ENCODE measurements at regions not wholly inside any gene's neighbourhood (a gene's known extent, or its start where the extent isn't known, plus 50 kb on each side); places are given as distances from the start of the nearest gene placed in this dataset.

DNA sequence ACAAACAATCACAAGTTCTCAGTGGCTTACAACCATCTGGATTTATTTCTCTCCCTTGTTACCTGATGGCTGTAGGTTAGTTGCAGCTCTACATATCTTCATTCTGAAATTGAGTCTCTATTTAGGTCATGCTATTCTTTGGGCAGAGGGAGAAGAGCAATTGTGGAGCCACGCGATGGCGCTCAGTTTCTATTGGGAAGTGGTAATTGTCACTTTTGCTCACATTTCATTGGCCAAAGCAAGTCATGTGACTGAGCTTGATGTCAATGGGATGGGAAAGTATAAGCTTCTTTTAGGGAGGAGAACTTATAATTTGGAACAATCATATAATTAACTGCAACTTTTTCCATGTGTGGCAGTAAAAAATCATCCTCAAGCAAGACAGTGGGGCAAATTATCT lies 166.5 kb downstream of the LMO4 start:
- no peak for TF ChIP-seq CTCF (IDR thresholded peaks at IDR 0.05; ENCODE audit: insufficient read depth, low read depth, low read length)
- POLR2A ChIA-PET, result no interaction called here
- CTCF ChIA-PET, result no interaction called here

GRCh38 chr1:87495870-87496269 lies 167.2 kb downstream of the LMO4 start:
- Histone ChIP-seq H3K36me3 (ENCODE audit: control insufficient read depth, insufficient read depth, low read length) (no peaks in the 10 kb centered on the region), H3K4me3 (ENCODE audit: low read depth, low read length) (no peak overlapping the region), H3K27me3 (ENCODE audit: control insufficient read depth, insufficient read depth, low read length) (no peaks in the 10 kb centered on the region)
- TF ChIP-seq CTCF (IDR thresholded peaks at IDR 0.05; ENCODE audit: insufficient read depth, low read depth, low read length), result no peak
- POLR2A ChIA-PET, result no interaction called here
- CTCF ChIA-PET, result no interaction called here
- no peak for DNase-seq (ENCODE audit: low read depth)

More for the DNA sequence above, 166.5 kb downstream of the LMO4 start:
- Histone ChIP-seq H3K4me3 (ENCODE audit: low read depth, low read length) (no peak overlapping the region), H3K27me3 (ENCODE audit: control insufficient read depth, insufficient read depth, low read length) (no peaks in the 10 kb centered on the region), H3K36me3 (ENCODE audit: control insufficient read depth, insufficient read depth, low read length) (no peaks in the 10 kb centered on the region)
- DNase-seq (ENCODE audit: low read depth), result no peak

- ChIA-PET CTCF (no interaction called here), POLR2A (no interaction called here)
- Histone ChIP-seq H3K4me3 (ENCODE audit: low read depth, low read length) (no peak overlapping the region), H3K36me3 (ENCODE audit: control insufficient read depth, insufficient read depth, low read length) (no peaks in the 10 kb centered on the region), H3K27me3 (ENCODE audit: control insufficient read depth, insufficient read depth, low read length) (no peaks in the 10 kb centered on the region)
- DNase-seq (ENCODE audit: low read depth), result no peak
- TF ChIP-seq CTCF (IDR thresholded peaks at IDR 0.05; ENCODE audit: insufficient read depth, low read depth, low read length), result no peak
These were observed 168.9 kb downstream of the LMO4 start for GRCh38 chr1:87497380-87498203.

GRCh38 chr1:87501738-87502137 lies 173.1 kb downstream of the LMO4 start:
- TF ChIP-seq CTCF (IDR thresholded peaks at IDR 0.05; ENCODE audit: insufficient read depth, low read depth, low read length), result peak; percentile 19; the same call in 1 of the 2 replicates
- POLR2A ChIA-PET, result no interaction called here
- no peak for DNase-seq (ENCODE audit: low read depth)
- CTCF ChIA-PET, result no interaction called here
- H3K27me3 ChIP-seq (ENCODE audit: control insufficient read depth, insufficient read depth, low read length), result no peaks in the 10 kb centered on the region
- H3K36me3 ChIP-seq (ENCODE audit: control insufficient read depth, insufficient read depth, low read length), result no peaks in the 10 kb centered on the region
- H3K4me3 ChIP-seq (ENCODE audit: low read depth, low read length), result no peak overlapping the region

GRCh38 chr1:87505391-87505983 lies 176.8 kb downstream of the LMO4 start:
- TF ChIP-seq CTCF (IDR thresholded peaks at IDR 0.05; ENCODE audit: insufficient read depth, low read depth, low read length), result no peak
- CTCF ChIA-PET, result no interaction called here
- POLR2A ChIA-PET, result no interaction called here
- H3K36me3 ChIP-seq (ENCODE audit: control insufficient read depth, insufficient read depth, low read length), result no peaks in the 10 kb centered on the region
- H3K4me3 ChIP-seq (ENCODE audit: low read depth, low read length), result no peak overlapping the region
- H3K27me3 ChIP-seq (ENCODE audit: control insufficient read depth, insufficient read depth, low read length), result no peaks in the 10 kb centered on the region
- DNase-seq (ENCODE audit: low read depth), result no peak
